Stimulated activated naive B cell treated with anti-CD40 and anti-IgM and Interleukin-4, amounts not matched to agents 10 μg/mL and 1 μg/mL and 100 μg/mL, for 72 hours (primary cell): ENCODE measurements at regions not wholly inside any gene's neighbourhood (a gene's known extent, or its start where the extent isn't known, plus 50 kb on each side); places are given as distances from the start of the nearest gene placed in this dataset.
A peak's percentile ranks its signal among the peaks of the same experiment; 100 is the strongest.
"Not testable (repeated sequence)": the region's sequence is repeated elsewhere in the genome, so short reads cannot be mapped to it uniquely, and the experiment has no call there.

Experiments
- ATAC-seq, 2 donors: fragments of 150-1000 bp; cut with Tn5 transposase; replicated peaks; 2 replicates each; pipeline ENCODE4 v1.10.0; 2021; ENCODE audit warnings: moderate library complexity in 1 of 2
- DNase-seq: peaks from one replicate; pipeline ENCODE4 v3.0.0; 2021
- H3K27ac Mint-ChIP-seq: one replicate; pipeline ENCODE4 v1.8.0; 2022; ENCODE audit warnings: mild to moderate bottlenecking, mixed read lengths
- H3K27me3 Mint-ChIP-seq, 2 donors: one replicate each; pipeline ENCODE4 v1.8.0; 2022; ENCODE audit warnings: mixed read lengths in 2 of 2
- H3K36me3 Mint-ChIP-seq, 2 donors: one replicate each; pipeline ENCODE4 v1.8.0; 2022; ENCODE audit warnings: mixed read lengths in 2 of 2, mild to moderate bottlenecking in 1 of 2
- H3K4me1 Mint-ChIP-seq, 2 donors: one replicate each; pipeline ENCODE4 v1.8.0; 2022; ENCODE audit warnings: mixed read lengths in 2 of 2, mild to moderate bottlenecking in 1 of 2
- H3K4me3 Mint-ChIP-seq, 2 donors: one replicate each; pipeline ENCODE4 v1.8.0; 2022; ENCODE audit warnings: mild to moderate bottlenecking in 2 of 2, mixed read lengths in 2 of 2, moderate library complexity in 1 of 2
- H3K9me3 Mint-ChIP-seq, 2 donors: one replicate each; pipeline ENCODE4 v1.8.0; 2022; ENCODE audit warnings: mixed read lengths in 2 of 2, mild to moderate bottlenecking in 1 of 2

DNA sequence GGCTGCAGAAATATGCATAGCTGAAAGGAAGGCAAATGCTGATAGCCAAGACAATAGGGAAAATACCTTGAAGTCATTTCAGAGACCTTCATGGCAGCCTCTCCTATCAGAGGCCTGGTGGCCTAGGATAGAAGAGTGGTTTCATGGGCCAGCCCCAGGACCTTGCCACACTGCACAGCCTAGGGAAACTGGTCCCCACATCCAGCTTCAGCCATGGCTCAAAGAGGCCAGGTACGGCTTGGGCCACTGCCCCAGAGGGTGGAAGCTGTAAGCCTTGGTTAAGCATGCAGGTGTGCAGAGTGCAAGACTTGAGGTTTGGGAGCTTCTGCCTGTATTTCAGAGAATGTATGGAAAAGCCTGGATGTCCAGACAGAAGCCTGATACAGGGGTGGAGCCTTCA is 101.0 kb upstream of the KITLG start:
- ATAC-seq (peak in 1 of 2 donors; percentile 14), DNase-seq (no peak)
- no peaks in the 10 kb centered on the region for H3K36me3 Mint-ChIP-seq
- no peak overlapping the region for H3K27ac Mint-ChIP-seq
- no peaks in the 10 kb centered on the region for H3K27me3 Mint-ChIP-seq
- H3K4me3 Mint-ChIP-seq, result no peak overlapping the region
- no peaks in the 10 kb centered on the region for H3K4me1 Mint-ChIP-seq
- H3K9me3 Mint-ChIP-seq, result no peaks in the 10 kb centered on the region

DNA sequence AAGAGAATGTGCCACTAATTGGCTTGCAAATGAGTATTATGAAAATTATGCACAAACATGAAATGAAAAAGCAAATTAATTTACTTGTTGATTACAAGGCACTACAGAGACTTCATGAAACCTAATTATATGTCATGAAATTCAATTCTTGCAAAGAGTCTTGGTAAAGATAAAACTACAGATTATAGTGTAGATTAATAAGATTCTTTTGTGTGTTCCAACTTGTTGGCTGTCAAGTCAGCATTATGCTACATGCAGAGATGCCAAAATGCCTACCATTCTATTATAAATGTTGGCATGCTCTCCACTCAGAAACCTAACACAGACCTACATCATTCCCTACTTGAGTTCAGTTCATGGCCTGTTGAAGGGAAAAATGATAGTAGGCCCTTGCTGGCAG is 97.2 kb upstream of the KITLG start:
- H3K27ac Mint-ChIP-seq, result no peak overlapping the region
- no peak overlapping the region for H3K4me3 Mint-ChIP-seq
- no peaks in the 10 kb centered on the region for H3K36me3 Mint-ChIP-seq
- DNase-seq, result no peak
- no peaks in the 10 kb centered on the region for H3K4me1 Mint-ChIP-seq
- ATAC-seq, result no peak
- H3K9me3 Mint-ChIP-seq, result no peaks in the 10 kb centered on the region
- H3K27me3 Mint-ChIP-seq, result no peaks in the 10 kb centered on the region

DNA sequence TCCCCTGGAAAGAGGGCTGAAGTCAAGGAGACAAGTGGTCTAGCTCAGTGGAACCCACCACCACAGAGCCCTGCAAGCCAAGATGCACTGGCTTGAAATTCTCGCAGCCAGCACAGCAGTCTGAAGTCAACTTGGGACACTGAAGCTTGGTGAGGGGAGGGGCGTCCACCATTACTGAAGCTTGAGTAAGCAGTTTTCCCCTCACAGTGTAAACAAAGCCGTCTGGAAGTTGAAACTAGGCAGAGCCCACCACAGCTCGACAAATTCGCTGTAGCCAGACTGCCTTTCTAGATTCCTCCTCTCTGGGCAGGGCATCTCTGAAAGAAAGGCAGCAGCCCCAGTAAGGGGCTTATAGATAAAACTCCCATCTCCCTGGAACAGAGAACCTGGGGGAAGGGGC is 87.3 kb upstream of the KITLG start:
- not testable (repeated sequence) for H3K4me3 Mint-ChIP-seq, H3K27me3 Mint-ChIP-seq, H3K27ac Mint-ChIP-seq, H3K36me3 Mint-ChIP-seq, DNase-seq, H3K4me1 Mint-ChIP-seq, ATAC-seq
- H3K9me3 Mint-ChIP-seq, result peaks cover 6 to 18% of the 10 kb centered on the region in 2 donors

DNA sequence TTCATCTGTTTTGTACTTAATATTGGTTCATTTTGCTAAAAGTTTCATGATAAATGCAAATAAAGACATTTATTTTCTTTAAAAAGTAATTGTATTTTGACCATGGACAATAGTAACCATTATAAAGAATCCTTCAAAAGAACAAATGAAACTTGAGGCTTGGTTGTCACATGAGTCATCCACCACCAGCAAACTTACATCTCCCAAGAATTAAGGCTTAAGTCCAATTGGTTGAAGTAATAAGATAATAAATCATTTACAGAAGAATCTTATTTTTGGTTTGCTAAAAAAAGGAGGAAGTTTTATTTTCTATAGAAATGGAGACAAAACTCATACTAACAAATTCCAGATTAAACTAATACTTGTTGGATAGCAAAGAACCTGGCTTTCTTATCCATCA is 84.8 kb upstream of the KITLG start:
- DNase-seq, result no peak
- Mint-ChIP-seq H3K4me3 (no peak overlapping the region), H3K9me3 (peaks cover 2 to 6% of the 10 kb centered on the region in 2 donors), H3K36me3 (no peaks in the 10 kb centered on the region), H3K4me1 (no peaks in the 10 kb centered on the region), H3K27me3 (no peaks in the 10 kb centered on the region), H3K27ac (no peak overlapping the region)
- ATAC-seq, result no peak

DNA sequence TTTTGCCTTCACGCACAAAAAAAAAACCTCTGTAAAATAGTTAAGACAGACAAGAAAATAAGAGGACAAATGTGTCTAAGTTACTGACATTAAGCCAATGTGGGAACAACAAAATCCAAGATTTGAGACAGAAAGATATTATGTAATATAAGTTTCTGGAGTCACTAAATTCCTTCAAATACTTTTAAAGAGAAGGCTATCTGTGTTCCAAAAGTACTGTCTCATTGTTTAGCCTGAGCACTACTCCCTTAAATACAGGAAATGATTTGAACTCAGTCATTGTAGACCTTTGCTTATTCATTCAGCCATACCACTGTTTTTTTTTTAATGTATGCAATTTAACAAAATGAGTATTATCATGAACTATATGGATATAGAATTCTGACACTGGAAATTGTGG is 82.7 kb upstream of the KITLG start:
- H3K36me3 Mint-ChIP-seq, result no peaks in the 10 kb centered on the region
- H3K9me3 Mint-ChIP-seq, result no peaks in the 10 kb centered on the region
- DNase-seq (no peak), ATAC-seq (no peak)
- H3K4me1 Mint-ChIP-seq, result no peaks in the 10 kb centered on the region
- no peaks in the 10 kb centered on the region for H3K27me3 Mint-ChIP-seq
- H3K4me3 Mint-ChIP-seq, result no peak overlapping the region
- H3K27ac Mint-ChIP-seq, result no peak overlapping the region

DNA sequence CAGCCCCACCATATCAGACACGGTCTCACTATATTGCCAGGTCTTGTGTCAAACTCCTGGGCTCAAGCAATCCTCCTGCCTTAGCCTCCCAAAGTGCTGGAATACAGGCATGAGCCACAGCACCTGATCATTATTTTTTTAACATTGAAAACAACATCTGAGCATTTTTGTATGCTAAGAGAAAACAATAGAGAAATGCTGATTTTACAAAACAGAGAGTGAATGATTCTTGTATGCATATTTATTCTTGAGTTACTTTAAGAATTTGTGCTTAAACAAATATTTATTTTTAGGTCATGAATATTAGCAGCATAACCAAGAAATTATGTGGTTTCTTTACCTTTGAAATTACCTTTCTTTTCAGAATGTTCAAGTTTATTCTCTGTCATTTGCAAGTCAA is 81.8 kb upstream of the KITLG start:
- DNase-seq, result no peak
- Mint-ChIP-seq H3K27me3 (no peaks in the 10 kb centered on the region), H3K9me3 (no peaks in the 10 kb centered on the region), H3K4me1 (no peaks in the 10 kb centered on the region), H3K36me3 (no peaks in the 10 kb centered on the region), H3K27ac (no peak overlapping the region), H3K4me3 (no peak overlapping the region)
- no peak for ATAC-seq

DNA sequence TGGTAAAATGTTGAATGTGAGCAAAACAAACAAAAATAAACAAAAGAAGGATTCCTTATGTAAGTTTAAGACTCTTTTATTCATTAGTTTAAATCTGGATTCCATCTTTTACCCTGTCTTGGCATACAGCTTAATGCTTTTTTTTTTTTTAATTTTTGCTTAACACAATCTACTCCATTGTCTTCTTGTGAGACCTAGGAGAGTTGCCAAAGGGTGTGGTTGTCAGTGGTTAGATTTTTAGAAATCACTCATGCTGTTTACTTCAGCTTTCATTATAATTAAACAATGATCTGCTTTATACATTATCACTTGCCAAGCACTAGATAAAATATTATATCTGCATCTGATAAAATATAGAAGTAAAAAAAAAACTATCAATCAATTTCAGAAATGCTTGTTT is 77.7 kb upstream of the KITLG start:
- Mint-ChIP-seq H3K4me1 (no peaks in the 10 kb centered on the region), H3K27ac (no peak overlapping the region), H3K36me3 (no peaks in the 10 kb centered on the region), H3K4me3 (no peak overlapping the region), H3K27me3 (no peaks in the 10 kb centered on the region), H3K9me3 (no peaks in the 10 kb centered on the region)
- ATAC-seq (no peak), DNase-seq (no peak)

DNA sequence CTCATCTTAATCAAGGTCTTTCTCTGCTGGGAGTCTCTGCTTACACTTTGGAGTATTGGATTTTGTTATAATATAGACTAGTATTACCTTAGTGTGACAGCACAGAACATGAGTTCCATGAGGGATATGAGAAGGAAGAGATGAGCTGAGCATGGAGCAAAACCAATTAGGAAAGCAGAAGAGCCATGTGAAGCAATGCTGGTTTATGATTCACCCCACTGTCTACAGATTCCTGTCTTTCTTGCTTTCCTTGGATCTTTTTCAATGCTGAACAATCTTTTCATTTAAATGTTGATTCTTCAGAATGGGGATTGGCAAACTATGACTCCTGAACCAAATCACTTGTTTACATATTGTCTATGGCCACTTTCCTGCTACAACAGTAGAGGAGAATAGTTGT is 70.4 kb upstream of the KITLG start:
- Mint-ChIP-seq H3K27ac (no peak overlapping the region), H3K4me3 (no peak overlapping the region), H3K27me3 (no peaks in the 10 kb centered on the region), H3K36me3 (no peaks in the 10 kb centered on the region), H3K4me1 (no peaks in the 10 kb centered on the region), H3K9me3 (no peaks in the 10 kb centered on the region)
- ATAC-seq (no peak), DNase-seq (no peak)

DNA sequence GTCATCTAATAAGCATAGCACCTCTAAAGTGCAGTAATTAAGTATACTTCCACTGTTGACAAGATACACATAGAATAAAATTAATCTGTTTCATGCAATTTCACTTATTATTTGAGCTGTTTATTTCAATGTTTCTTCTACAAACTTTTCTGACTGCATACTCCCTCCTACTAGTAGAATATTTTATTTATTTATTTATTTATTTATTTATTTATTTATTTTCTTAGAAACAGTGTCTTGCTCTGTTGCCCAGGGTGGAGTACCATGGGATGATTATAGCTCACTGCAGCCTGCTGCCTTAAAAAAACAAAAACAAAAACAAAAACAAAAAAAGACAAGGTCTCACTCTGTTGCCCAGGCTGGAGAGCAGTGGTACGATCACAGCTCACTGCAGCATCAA is 68.4 kb upstream of the KITLG start:
- no peak overlapping the region for H3K4me3 Mint-ChIP-seq
- DNase-seq, result no peak
- H3K4me1 Mint-ChIP-seq, result no peaks in the 10 kb centered on the region
- H3K27me3 Mint-ChIP-seq, result no peaks in the 10 kb centered on the region
- H3K36me3 Mint-ChIP-seq, result no peaks in the 10 kb centered on the region
- no peak overlapping the region for H3K27ac Mint-ChIP-seq
- peaks cover 4% of the 10 kb centered on the region in 2 donors for H3K9me3 Mint-ChIP-seq
- no peak for ATAC-seq

DNA sequence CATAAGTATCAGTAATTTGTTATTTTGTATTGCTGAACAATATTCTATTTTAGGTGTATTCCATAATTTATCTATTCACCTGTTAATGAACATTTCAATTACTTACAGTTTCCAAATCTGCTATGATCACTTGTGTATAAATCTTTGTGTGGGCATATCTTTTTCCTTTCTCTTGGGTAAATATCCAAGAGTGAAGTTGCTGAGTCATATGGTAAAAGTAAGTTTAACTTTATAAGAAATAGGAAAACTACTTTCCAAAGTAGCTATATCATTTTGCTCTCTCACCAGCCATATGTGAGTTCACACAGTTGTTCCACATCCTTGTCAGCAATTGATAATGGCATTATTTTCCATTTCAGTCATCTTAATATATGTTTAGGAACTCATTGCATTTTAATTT is 66.6 kb upstream of the KITLG start:
- DNase-seq (no peak), ATAC-seq (no peak)
- no peaks in the 10 kb centered on the region for H3K4me1 Mint-ChIP-seq
- no peaks in the 10 kb centered on the region for H3K36me3 Mint-ChIP-seq
- H3K27ac Mint-ChIP-seq, result no peak overlapping the region
- H3K9me3 Mint-ChIP-seq, result peaks cover 4% of the 10 kb centered on the region in 2 donors
- no peak overlapping the region for H3K4me3 Mint-ChIP-seq
- no peaks in the 10 kb centered on the region for H3K27me3 Mint-ChIP-seq

DNA sequence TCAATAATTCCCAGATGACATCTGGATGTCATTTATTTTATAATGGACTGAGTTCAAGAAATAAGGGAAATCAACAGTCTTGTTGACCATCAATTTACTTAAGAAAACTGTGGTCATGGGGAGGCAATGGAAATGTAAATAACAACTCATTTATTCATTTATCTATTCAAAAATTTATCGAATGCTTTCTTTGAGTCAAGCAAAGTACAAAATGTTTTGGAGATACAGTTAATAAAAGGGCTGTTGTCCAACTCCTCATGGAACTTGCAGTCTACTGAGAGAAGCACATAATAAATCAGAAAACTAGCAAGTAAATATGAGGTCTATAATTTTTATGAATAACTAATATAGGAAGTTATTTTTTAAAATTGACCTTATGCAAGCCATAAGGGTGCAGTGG is 65.5 kb upstream of the KITLG start:
- H3K9me3 Mint-ChIP-seq, result peaks cover 4% of the 10 kb centered on the region in 2 donors
- H3K27ac Mint-ChIP-seq, result no peak overlapping the region
- DNase-seq, result no peak
- no peaks in the 10 kb centered on the region for H3K4me1 Mint-ChIP-seq
- ATAC-seq, result no peak
- H3K36me3 Mint-ChIP-seq, result no peaks in the 10 kb centered on the region
- no peaks in the 10 kb centered on the region for H3K27me3 Mint-ChIP-seq
- no peak overlapping the region for H3K4me3 Mint-ChIP-seq

DNA sequence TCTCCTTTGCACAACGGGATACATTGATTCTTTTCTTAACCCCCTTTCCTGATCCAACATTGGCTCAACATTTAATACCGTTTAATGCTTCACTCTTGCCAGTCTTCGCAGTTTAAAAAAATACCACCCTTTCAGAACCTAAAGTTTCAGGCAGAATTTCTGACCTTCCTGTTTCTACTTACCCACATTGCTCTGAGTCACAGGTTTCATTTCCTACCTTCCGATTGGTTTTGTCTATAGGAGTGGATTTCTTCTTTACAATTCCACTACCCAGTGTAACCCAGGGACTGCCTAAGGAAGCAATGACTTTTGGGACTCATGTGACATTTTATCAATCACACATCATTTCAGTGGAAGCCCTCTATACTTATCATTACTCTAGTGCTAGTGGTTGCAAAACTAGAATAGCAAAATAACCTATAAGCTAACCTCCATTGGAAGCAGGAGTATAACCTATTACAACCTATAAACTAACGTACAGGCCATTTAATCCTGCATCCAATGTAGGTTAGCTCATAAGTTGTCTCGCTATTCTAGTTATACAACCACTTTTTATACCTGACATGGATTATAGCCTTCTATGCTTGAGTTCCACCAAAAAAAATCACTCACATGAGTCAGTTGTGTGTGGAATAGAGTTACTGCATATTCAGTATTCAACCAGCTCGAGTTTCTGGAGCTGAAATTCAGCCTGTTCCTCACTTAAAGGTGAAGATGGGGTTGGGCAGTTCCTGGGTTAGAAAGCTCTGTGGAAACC is 64.9 kb upstream of the KITLG start:
- Mint-ChIP-seq H3K9me3 (peaks cover 4% of the 10 kb centered on the region in 2 donors), H3K4me3 (no peak overlapping the region), H3K36me3 (no peaks in the 10 kb centered on the region), H3K27me3 (no peaks in the 10 kb centered on the region), H3K4me1 (no peaks in the 10 kb centered on the region), H3K27ac (no peak overlapping the region)
- ATAC-seq (no peak), DNase-seq (no peak)

DNA sequence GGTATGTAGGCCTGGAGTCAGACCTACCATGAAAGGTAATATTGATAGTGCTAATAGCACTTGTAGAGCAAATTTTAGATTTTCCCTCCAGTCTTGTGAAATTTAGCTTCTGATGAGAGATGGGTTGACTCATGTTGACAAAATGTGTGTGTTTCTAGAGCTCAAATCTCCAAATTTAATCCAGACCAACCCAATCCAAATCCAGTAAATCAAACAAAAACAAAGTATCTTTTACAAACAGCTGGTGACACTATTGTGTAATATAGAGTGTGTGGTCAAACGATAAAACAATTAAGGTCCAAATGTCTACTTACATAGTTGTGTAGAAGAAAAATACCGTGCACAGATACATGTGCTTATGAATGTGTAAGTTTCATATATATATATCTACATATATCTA is 63.4 kb upstream of the KITLG start:
- Mint-ChIP-seq H3K4me1 (no peaks in the 10 kb centered on the region), H3K27me3 (no peaks in the 10 kb centered on the region), H3K27ac (no peak overlapping the region), H3K9me3 (peaks cover 4% of the 10 kb centered on the region in 2 donors), H3K36me3 (no peaks in the 10 kb centered on the region), H3K4me3 (no peak overlapping the region)
- DNase-seq (no peak), ATAC-seq (no peak)

DNA sequence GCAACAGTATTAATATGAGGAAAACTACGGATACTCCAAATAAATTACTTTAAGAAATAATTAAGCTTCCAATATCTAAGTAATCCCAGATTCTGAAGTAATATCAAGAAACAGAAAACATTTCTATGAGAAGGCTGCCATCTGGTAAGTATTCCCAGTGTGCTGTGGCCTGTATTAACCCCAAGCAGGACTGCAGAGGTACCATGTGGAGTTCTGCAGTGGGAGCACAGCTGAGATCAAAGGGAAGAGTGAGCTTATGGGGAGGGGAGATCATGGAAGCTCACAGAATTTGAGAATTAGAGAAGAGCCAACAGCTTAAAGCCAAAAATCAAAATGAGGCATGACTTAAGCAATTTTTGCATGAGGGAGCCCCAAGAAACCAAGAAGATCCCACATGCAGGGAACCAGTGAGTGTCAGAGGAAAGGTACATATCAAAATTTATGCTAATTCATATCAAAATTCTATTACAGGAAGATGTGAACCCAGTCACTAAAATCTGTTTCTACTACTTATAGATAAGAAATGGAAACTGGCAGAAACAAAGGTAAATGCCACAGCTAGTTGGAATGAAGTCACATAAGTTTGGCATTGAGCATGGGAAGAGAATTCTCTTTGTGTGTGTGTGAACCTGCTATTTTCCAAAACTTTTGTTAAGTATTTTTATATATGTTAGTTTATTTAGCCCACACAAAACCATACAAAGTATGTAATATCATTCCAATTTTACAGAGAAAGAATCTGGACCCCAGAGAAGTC is 62.6 kb upstream of the KITLG start:
- Mint-ChIP-seq H3K4me1 (no peaks in the 10 kb centered on the region), H3K36me3 (no peaks in the 10 kb centered on the region), H3K4me3 (no peak overlapping the region), H3K9me3 (peaks cover 4% of the 10 kb centered on the region in 2 donors), H3K27ac (no peak overlapping the region), H3K27me3 (no peaks in the 10 kb centered on the region)
- ATAC-seq (no peak), DNase-seq (no peak)

DNA sequence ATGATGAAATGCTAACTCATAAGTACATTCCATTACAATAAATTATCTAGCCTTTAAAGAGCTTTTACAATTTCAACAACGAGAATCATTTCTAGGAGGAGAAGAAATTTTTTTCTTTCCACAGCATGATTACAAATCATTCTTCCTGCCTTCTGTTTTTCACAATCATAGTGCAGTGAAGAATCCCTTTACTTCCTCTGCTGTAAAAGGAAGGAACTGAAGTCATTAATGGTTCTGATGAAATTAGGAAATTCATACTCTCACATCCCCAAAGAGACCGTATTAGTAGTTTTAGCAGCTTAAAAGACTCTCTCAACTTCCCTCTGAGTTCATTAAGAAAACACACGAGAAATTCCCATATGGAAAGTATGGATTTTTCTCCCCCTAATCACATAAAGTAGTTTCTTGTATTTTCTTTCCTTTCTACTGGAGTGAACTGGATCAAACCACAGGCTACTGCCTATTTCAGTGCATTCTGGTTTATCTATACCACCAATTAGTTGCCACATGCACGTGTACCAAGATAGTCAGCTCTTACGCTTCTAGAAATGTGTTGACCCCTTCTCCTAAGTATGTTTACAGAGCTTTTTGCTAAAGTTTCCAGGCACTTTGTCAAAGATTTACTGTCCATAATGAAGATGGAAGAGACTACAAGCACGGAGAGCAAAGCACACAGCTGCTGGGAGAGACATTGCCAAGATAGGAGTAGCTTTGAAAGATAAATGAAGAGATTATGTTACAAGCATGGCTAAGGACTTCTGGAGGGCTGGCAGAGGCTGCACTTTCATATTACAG is 58.9 kb upstream of the KITLG start:
- Mint-ChIP-seq H3K4me3 (no peak overlapping the region), H3K4me1 (no peaks in the 10 kb centered on the region), H3K9me3 (no peaks in the 10 kb centered on the region), H3K27ac (no peak overlapping the region), H3K36me3 (no peaks in the 10 kb centered on the region), H3K27me3 (no peaks in the 10 kb centered on the region)
- ATAC-seq (no peak), DNase-seq (no peak)
